ENCODE measurements at regions not wholly inside any gene's neighbourhood (a gene's known extent, or its start where the extent isn't known, plus 50 kb on each side); places are given as distances from the start of the nearest gene placed in this dataset.

DNA sequence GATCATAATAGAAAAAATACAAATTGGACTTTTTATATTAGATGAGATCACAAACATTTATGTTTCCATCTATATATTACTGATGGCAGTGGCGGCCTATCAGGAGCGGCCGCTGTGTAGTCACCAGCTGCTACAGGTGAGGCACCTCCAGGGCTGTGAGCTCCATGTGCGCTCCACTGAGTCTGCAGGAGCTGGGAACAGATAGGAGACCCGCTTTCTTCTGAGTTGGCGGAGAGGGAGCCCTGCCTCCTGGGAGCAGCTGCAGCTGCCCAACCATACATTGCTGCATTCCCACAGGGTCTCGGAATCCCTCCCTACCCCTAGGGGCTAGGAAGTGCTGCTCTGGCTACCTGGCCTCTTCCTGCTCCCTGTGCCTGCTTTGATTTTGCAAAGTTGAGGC, 812.9 kb downstream of the PDHA2 start:
- no peak overlapping the region for H3K4me3 ChIP-seq
- TF ChIP-seq, protein P1, sequence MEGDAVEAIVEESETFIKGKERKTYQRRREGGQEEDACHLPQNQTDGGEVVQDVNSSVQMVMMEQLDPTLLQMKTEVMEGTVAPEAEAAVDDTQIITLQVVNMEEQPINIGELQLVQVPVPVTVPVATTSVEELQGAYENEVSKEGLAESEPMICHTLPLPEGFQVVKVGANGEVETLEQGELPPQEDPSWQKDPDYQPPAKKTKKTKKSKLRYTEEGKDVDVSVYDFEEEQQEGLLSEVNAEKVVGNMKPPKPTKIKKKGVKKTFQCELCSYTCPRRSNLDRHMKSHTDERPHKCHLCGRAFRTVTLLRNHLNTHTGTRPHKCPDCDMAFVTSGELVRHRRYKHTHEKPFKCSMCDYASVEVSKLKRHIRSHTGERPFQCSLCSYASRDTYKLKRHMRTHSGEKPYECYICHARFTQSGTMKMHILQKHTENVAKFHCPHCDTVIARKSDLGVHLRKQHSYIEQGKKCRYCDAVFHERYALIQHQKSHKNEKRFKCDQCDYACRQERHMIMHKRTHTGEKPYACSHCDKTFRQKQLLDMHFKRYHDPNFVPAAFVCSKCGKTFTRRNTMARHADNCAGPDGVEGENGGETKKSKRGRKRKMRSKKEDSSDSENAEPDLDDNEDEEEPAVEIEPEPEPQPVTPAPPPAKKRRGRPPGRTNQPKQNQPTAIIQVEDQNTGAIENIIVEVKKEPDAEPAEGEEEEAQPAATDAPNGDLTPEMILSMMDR (IDR thresholded peaks at IDR 0.05), result no peak
- no peak for DNase-seq
- no peaks in the 10 kb centered on the region for H3K4me1 ChIP-seq
- no peak overlapping the region for H3K27ac ChIP-seq
- no peak overlapping the region for H3K9ac ChIP-seq (ENCODE audit: low read depth in 2 of 2, low read length in 2 of 2)
- intact Hi-C loops (cut with DNase I), result no loop called here
- H3K9me3 ChIP-seq, result no peaks in the 10 kb centered on the region
- H3K36me3 ChIP-seq, result no peaks in the 10 kb centered on the region
- H3K27me3 ChIP-seq, result no peaks in the 10 kb centered on the region

DNA sequence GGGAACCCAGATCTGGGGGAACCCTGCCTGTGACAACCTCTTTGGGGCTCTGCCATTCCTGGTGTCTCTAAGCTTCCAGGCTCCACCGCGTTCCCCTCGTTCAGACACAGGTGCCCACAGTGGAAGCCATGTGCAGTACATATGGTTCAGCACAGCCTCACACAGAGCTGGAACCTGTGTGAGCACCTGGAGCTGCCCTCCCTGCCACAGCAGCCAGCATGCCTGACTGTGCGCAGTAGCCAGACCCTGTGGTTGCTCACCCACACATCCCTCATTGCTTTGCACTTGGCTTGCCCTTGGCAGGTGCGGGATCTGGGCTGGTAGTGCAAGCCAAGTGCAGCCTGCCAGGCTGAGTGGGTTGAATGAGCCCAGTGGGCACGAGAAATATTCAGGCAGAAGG, 814.2 kb downstream of the PDHA2 start:
- Histone ChIP-seq H3K9me3 (no peaks in the 10 kb centered on the region), H3K4me3 (no peak overlapping the region), H3K4me1 (no peaks in the 10 kb centered on the region), H3K36me3 (no peaks in the 10 kb centered on the region), H3K27ac (no peak overlapping the region), H3K27me3 (no peaks in the 10 kb centered on the region), H3K9ac (ENCODE audit: low read depth in 2 of 2, low read length in 2 of 2) (no peak overlapping the region)
- TF ChIP-seq, protein P1 (IDR thresholded peaks at IDR 0.05), result no peak
- no peak for DNase-seq
- intact Hi-C loops (cut with DNase I), result no loop called here

DNA sequence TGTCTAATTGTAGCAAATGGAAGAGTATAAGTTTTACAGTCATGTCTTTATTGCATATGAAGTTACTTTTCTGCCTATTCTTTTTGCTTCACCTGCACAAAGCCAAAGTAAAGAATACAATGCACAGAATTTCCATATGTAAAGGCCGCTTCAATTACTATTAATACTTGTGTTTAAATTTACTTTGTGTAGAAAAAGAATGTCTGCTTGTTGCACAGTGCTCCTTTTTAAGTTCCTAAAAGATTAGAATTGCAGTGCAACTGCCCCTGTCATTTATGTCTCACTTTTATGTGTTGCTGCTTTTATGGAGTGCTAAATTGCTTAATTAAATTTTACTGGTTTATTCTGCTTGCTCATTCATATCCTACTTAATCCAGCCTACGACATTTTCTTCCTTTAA, 830.5 kb downstream of the PDHA2 start:
- Histone ChIP-seq H3K27ac (no peak overlapping the region), H3K36me3 (no peaks in the 10 kb centered on the region), H3K4me3 (no peak overlapping the region), H3K9me3 (no peaks in the 10 kb centered on the region), H3K9ac (ENCODE audit: low read depth in 2 of 2, low read length in 2 of 2) (no peak overlapping the region), H3K4me1 (no peaks in the 10 kb centered on the region), H3K27me3 (no peaks in the 10 kb centered on the region)
- TF ChIP-seq, protein P1 (IDR thresholded peaks at IDR 0.05), result no peak
- intact Hi-C loops (cut with DNase I), result no loop called here
- DNase-seq, result no peak

DNA sequence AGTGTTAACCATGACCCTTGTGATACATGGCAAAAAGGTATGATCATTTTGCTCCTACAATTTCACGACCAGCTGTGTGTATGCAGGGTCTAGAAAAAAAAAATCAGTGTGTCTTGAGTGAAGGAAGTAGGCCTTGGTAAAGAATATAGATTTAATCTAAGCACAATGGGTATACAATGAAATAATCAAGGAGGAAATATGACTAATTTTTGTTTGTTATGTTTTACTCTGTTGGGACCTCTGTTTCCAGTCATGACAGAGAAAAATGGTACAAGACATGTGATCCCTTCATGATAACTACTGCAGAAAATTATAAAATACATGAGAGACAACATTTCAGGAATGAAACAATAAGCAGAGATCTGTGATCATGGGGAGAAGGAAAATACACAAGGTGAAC, 835.5 kb downstream of the PDHA2 start:
- H3K9me3 ChIP-seq, result no peaks in the 10 kb centered on the region
- no peak overlapping the region for H3K4me3 ChIP-seq
- no peak for DNase-seq
- no peaks in the 10 kb centered on the region for H3K36me3 ChIP-seq
- no peak overlapping the region for H3K9ac ChIP-seq (ENCODE audit: low read depth in 2 of 2, low read length in 2 of 2)
- H3K27ac ChIP-seq, result no peak overlapping the region
- TF ChIP-seq, protein P1 (IDR thresholded peaks at IDR 0.05), result no peak
- intact Hi-C loops (cut with DNase I), result no loop called here
- H3K27me3 ChIP-seq, result no peaks in the 10 kb centered on the region
- no peaks in the 10 kb centered on the region for H3K4me1 ChIP-seq

DNA sequence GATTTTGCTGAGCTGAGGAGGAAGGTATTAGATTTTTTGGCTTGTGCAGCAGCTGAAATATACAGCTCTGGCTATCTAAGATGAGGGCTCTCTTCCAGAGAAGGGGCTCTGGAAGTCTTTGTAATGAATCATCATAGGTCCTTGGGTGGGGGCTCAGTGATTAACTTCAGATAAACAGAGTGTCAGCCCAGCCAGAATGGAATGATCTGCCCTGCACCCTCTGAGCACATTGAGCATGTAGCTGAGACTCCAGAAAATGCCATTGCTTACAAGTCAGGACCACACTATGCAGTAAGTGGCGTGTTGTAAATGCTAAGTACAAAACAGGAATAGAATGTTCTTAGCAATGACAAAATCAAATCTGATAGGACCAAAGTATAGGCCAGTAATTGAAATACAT, 836.0 kb downstream of the PDHA2 start:
- no peaks in the 10 kb centered on the region for H3K36me3 ChIP-seq
- intact Hi-C loops (cut with DNase I), result no loop called here
- no peak overlapping the region for H3K9ac ChIP-seq (ENCODE audit: low read depth in 2 of 2, low read length in 2 of 2)
- no peak overlapping the region for H3K27ac ChIP-seq
- H3K9me3 ChIP-seq, result no peaks in the 10 kb centered on the region
- H3K4me3 ChIP-seq, result no peak overlapping the region
- TF ChIP-seq, protein P1 (IDR thresholded peaks at IDR 0.05), result no peak
- no peaks in the 10 kb centered on the region for H3K4me1 ChIP-seq
- no peak for DNase-seq
- no peaks in the 10 kb centered on the region for H3K27me3 ChIP-seq
